Upper lobe of left lung (tissue), 6 donors: ENCODE measurements at regions not wholly inside any gene's neighbourhood (a gene's known extent, or its start where the extent isn't known, plus 50 kb on each side); places are given as distances from the start of the nearest gene placed in this dataset.

Experiments used
- ATAC-seq, 2 donors: fragments of 200-7000 bp; cut with Tn5 transposase; one replicate each; pipeline ENCODE4 v1.9.1; 2022; ENCODE audit warnings: mild to moderate bottlenecking in 2 of 2, moderate library complexity in 2 of 2; ENCODE audit not compliant: low FRiP score in 2 of 2
- DNase-seq, 2 donors: peaks; one replicate each; pipeline ENCODE4 v3.0.0-alpha.2; 2019 to 2020
- H3K27ac ChIP-seq, 4 donors: fragments of 200-600 bp; sonication (generic); one replicate each; pipeline ENCODE4 v1.5.1; 2016 to 2019
- H3K27me3 ChIP-seq, 4 donors: fragments of 200-600 bp; sonication (generic); one replicate each; pipeline ENCODE4 v1.5.1; 2017 to 2019
- H3K36me3 ChIP-seq, 4 donors: fragments of 200-600 bp; sonication (generic); one replicate each; pipeline ENCODE4 v1.5.1; 2016 to 2019
- H3K4me1 ChIP-seq, 4 donors: fragments of 200-600 bp; sonication (generic); one replicate each; pipeline ENCODE4 v1.5.1; 2018 to 2019
- H3K4me3 ChIP-seq, 4 donors: fragments of 200-600 bp; sonication (generic); one replicate each; pipeline ENCODE4 v1.5.1; 2017 to 2019; ENCODE audit warnings: mild to moderate bottlenecking in 2 of 4, moderate library complexity in 1 of 4
- H3K9me3 ChIP-seq, 4 donors: fragments of 200-600 bp; sonication (generic); one replicate each; pipeline ENCODE4 v1.5.1; 2018 to 2019
- EP300 ChIP-seq, 4 donors: sonication (generic); formaldehyde crosslinking; IDR thresholded peaks; one replicate each; pipeline ENCODE4 v1.5.1; 2017; ENCODE audit warnings: antibody characterized with exemption in 4 of 4, control low read depth in 2 of 4
- POLR2A ChIP-seq, 4 donors: fragments of 450-650 bp; IDR thresholded peaks; one replicate each; pipeline ENCODE4 v1.5.1; 2016 to 2017; ENCODE audit warnings: antibody characterized with exemption in 4 of 4, mild to moderate bottlenecking in 2 of 4
- POLR2AphosphoS5 ChIP-seq, 2 donors: sonication (generic); formaldehyde crosslinking; IDR thresholded peaks; one replicate each; pipeline ENCODE4 v1.5.1; 2017; ENCODE audit warnings: antibody characterized with exemption in 2 of 2
- WGBS, 2 donors: methylation state at CpG; one replicate each; pipeline ENCODE4 v1.1.5; 2017 to 2018; 5-methylcytosine and 5-hydroxymethylcytosine counted together
- TF ChIP-seq, protein P1 (sequence below), 6 experiments: fragments of 450-650 bp in 4 of 6; fragments of 200-600 bp in 2 of 6; sonication (generic) in 2 of 6; IDR thresholded peaks; one replicate each; pipeline ENCODE4 v1.5.1; 2016 to 2019; ENCODE audit warnings: antibody characterized with exemption in 6 of 6
- donor health status: DM: no; HTN: no; CAD: no; lungs with moderate emphysema.
- donor health status: DM: no; HTN: yes; CAD: no; lungs with severe emphysema.

- no peak overlapping the region for H3K4me3 ChIP-seq
- H3K27me3 ChIP-seq: no peaks in the 10 kb centered on the region
- TF ChIP-seq POLR2AphosphoS5 (IDR thresholded peaks at IDR 0.05) (no peak), EP300 (IDR thresholded peaks at IDR 0.05) (no peak), POLR2A (IDR thresholded peaks at IDR 0.05) (no peak)
- TF ChIP-seq, protein P1, sequence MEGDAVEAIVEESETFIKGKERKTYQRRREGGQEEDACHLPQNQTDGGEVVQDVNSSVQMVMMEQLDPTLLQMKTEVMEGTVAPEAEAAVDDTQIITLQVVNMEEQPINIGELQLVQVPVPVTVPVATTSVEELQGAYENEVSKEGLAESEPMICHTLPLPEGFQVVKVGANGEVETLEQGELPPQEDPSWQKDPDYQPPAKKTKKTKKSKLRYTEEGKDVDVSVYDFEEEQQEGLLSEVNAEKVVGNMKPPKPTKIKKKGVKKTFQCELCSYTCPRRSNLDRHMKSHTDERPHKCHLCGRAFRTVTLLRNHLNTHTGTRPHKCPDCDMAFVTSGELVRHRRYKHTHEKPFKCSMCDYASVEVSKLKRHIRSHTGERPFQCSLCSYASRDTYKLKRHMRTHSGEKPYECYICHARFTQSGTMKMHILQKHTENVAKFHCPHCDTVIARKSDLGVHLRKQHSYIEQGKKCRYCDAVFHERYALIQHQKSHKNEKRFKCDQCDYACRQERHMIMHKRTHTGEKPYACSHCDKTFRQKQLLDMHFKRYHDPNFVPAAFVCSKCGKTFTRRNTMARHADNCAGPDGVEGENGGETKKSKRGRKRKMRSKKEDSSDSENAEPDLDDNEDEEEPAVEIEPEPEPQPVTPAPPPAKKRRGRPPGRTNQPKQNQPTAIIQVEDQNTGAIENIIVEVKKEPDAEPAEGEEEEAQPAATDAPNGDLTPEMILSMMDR (IDR thresholded peaks at IDR 0.05): no peak
- H3K36me3 ChIP-seq: no peaks in the 10 kb centered on the region
- H3K9me3 ChIP-seq: no peaks in the 10 kb centered on the region
- ATAC-seq (no peak), DNase-seq (no peak)
- H3K4me1 ChIP-seq: no peaks in the 10 kb centered on the region
- H3K27ac ChIP-seq: no peak overlapping the region
- WGBS, 2 donors: 77 to 84% methylated on average over 3 of the region's 3 CpGs
Measured at GRCh38 chr20:48069596-48069995, 284.3 kb upstream of the SULF2 start.

DNA sequence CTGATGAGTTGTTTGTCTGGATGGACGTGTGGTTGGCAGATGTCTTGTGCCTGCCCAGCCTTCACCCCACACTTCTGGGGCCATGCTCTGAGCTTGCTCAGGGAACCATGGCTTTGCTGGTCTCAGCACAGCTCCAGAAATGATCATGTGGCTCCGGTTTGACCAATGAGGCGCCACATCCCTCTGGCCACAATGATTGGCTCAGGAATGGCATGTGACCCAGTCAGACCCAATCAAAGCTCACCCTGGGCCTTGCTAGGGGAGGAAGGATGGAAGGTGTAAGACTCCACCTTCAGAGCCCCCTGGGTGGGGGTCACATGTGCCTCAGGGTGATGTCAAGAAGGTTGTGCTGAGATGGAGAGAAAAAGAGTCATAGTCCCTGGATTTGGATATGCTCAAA is 281.6 kb upstream of the SULF2 start:
- Histone ChIP-seq H3K27me3 (no peaks in the 10 kb centered on the region), H3K27ac (no peak overlapping the region), H3K9me3 (no peaks in the 10 kb centered on the region), H3K4me3 (no peak overlapping the region), H3K4me1 (no peaks in the 10 kb centered on the region), H3K36me3 (no peaks in the 10 kb centered on the region)
- ATAC-seq (no peak), DNase-seq (no peak)
- WGBS, 2 donors: 95 to 100% methylated on average over 3 of the region's 3 CpGs
- TF ChIP-seq, protein P1 (IDR thresholded peaks at IDR 0.05): no peak
- no peak for TF ChIP-seq POLR2AphosphoS5 (IDR thresholded peaks at IDR 0.05)

- H3K4me1 ChIP-seq: no peaks in the 10 kb centered on the region
- 85% methylated on average over 13 of the region's 13 CpGs for WGBS, 2 donors
- no peak overlapping the region for H3K27ac ChIP-seq
- H3K27me3 ChIP-seq: no peaks in the 10 kb centered on the region
- DNase-seq: no peak
- ATAC-seq: no peak
- H3K4me3 ChIP-seq: no peak overlapping the region
- TF ChIP-seq POLR2AphosphoS5 (IDR thresholded peaks at IDR 0.05) (no peak), EP300 (IDR thresholded peaks at IDR 0.05) (no peak), POLR2A (IDR thresholded peaks at IDR 0.05) (no peak)
- TF ChIP-seq, protein P1 (IDR thresholded peaks at IDR 0.05): no peak
- H3K36me3 ChIP-seq: no peaks in the 10 kb centered on the region
- no peaks in the 10 kb centered on the region for H3K9me3 ChIP-seq
Measured at GRCh38 chr20:48066246-48066645, 281.0 kb upstream of the SULF2 start.

DNA sequence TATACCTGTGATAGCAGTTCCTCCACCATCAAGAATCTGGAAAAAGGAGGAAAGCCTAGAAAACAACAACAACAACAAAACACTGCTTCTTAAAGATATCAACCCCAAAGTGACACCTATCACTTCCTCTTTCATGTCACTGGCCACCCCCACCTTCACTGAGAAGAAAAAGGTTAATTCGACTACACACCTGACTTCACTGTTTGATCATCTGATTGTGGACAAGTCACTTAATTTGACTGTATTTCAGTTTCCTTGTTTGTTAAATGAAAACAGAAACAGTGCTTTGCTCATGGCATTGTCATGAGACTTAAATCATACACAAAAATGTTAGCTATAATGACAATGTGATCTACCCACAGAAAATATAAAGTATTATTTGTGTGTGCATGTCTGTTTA is 280.6 kb upstream of the SULF2 start:
- Histone ChIP-seq H3K9me3 (no peaks in the 10 kb centered on the region), H3K36me3 (no peaks in the 10 kb centered on the region), H3K27me3 (no peaks in the 10 kb centered on the region), H3K4me1 (no peaks in the 10 kb centered on the region), H3K4me3 (no peak overlapping the region), H3K27ac (no peak overlapping the region)
- DNase-seq (no peak), ATAC-seq (no peak)
- no peak for TF ChIP-seq POLR2A (IDR thresholded peaks at IDR 0.05)
- TF ChIP-seq, protein P1 (IDR thresholded peaks at IDR 0.05): no peak
- no peak for TF ChIP-seq EP300 (IDR thresholded peaks at IDR 0.05)
- no peak for TF ChIP-seq POLR2AphosphoS5 (IDR thresholded peaks at IDR 0.05)
- WGBS, 2 donors: 61 to 70% methylated on average over 1 of the region's 1 CpG

DNA sequence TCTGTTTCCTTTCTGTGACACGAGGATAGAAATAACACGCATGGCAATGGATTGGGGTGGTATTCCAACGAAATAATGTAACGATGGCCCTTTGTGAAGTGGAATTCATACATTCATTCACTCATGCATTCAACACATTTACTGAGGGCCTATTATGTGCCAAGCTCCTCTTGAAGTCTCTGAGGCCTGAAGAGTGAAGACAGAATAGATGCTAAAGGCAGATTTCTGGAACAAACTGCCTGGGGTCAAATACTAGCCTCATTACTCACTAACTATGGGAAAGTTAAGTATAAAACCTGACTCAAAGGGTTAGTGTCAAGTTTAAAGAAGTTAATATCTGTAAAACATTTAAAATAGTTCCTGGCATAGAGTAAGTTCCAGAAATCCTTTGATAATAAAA is 279.6 kb upstream of the SULF2 start:
- H3K4me1 ChIP-seq: no peaks in the 10 kb centered on the region
- H3K4me3 ChIP-seq: no peak overlapping the region
- H3K36me3 ChIP-seq: no peaks in the 10 kb centered on the region
- no peaks in the 10 kb centered on the region for H3K9me3 ChIP-seq
- 86 to 92% methylated on average over 4 of the region's 4 CpGs for WGBS, 2 donors
- no peak overlapping the region for H3K27ac ChIP-seq
- ATAC-seq: no peak
- TF ChIP-seq POLR2AphosphoS5 (IDR thresholded peaks at IDR 0.05) (no peak), POLR2A (IDR thresholded peaks at IDR 0.05) (no peak), EP300 (IDR thresholded peaks at IDR 0.05) (no peak)
- TF ChIP-seq, protein P1 (IDR thresholded peaks at IDR 0.05): no peak
- no peak for DNase-seq
- no peaks in the 10 kb centered on the region for H3K27me3 ChIP-seq
